ENCODE measurements at regions not wholly inside any gene's neighbourhood (a gene's known extent, or its start where the extent isn't known, plus 50 kb on each side); places are given as distances from the start of the nearest gene placed in this dataset.

GRCh38 chr11:121936781-121937447 lies 179.1 kb downstream of the BLID start:
- TF ChIP-seq CTCF (IDR thresholded peaks at IDR 0.05; ENCODE audit: poor library complexity, severe bottlenecking): no peak
- no peak for TF ChIP-seq POLR2AphosphoS5 (IDR thresholded peaks at IDR 0.05)
- no peak for TF ChIP-seq MXI1 (conservative IDR thresholded peaks at IDR 0.05; ENCODE audit: poor library complexity, severe bottlenecking)

All from neural cell (in vitro differentiated cells).